Kidney (tissue), 13 donors: ENCODE measurements at regions not wholly inside any gene's neighbourhood (a gene's known extent, or its start where the extent isn't known, plus 50 kb on each side); places are given as distances from the start of the nearest gene placed in this dataset.

Source experiments
- DNase-seq, 5 donors: peaks; one replicate each; pipeline ENCODE4 v3.0.0-alpha.2; 2013 to 2020
- FAIRE-seq: peaks from 2 replicates; lab custom pipeline; 2012; peaks lifted over from hg19 to GRCh38; lab: Jason Lieb, UNC
- H3K27ac ChIP-seq, 2 donors: one replicate each; pipeline ENCODE4 v1.7.0; 2013; ENCODE audit warnings: low read depth in 2 of 2, low read length in 2 of 2, inconsistent platforms in 1 of 2
- H3K27me3 ChIP-seq: one replicate; pipeline ENCODE4 v1.7.1; 2013; ENCODE audit warnings: low read length, inconsistent platforms; ENCODE audit not compliant: control insufficient read depth, insufficient read depth
- H3K36me3 ChIP-seq, 3 donors: one replicate each; pipeline versions ENCODE4 v1.7.0 to v1.7.1; 2013; ENCODE audit warnings: low read length in 3 of 3, control low read depth in 1 of 3, inconsistent platforms in 1 of 3; ENCODE audit not compliant: insufficient read depth in 3 of 3, control insufficient read depth in 2 of 3
- H3K4me1 ChIP-seq, 3 donors: one replicate each; pipeline versions ENCODE4 v1.7.0 to v1.7.1; 2013; ENCODE audit warnings: low read length in 3 of 3, inconsistent platforms in 1 of 3, low read depth in 1 of 3; ENCODE audit not compliant: control insufficient read depth in 2 of 3, insufficient read depth in 2 of 3
- H3K4me3 ChIP-seq, 3 donors: one replicate each; pipeline versions ENCODE4 v1.7.0 to v1.8.1; 2013; ENCODE audit warnings: low read length in 3 of 3, control low read depth in 1 of 3, inconsistent platforms in 1 of 3
- H3K9ac ChIP-seq, 3 donors: one replicate each; pipeline versions ENCODE4 v1.7.0 to v1.7.1; 2013; ENCODE audit warnings: low read length in 3 of 3, control low read depth in 1 of 3, inconsistent platforms in 1 of 3
- H3K9me3 ChIP-seq, 3 donors: one replicate each; pipeline versions ENCODE4 v1.7.0 to v1.7.1; 2013; ENCODE audit warnings: low read length in 3 of 3, control low read depth in 1 of 3, inconsistent platforms in 1 of 3; ENCODE audit not compliant: control insufficient read depth in 2 of 3, insufficient read depth in 1 of 3
- intact Hi-C: fragments of 100-400 bp; cut with DNase I; formaldehyde crosslinking; loops from one replicate; pipeline ENCODE4 v1.11.1; 2022
- TF ChIP-seq, protein P1 (sequence below): IDR thresholded peaks from 3 replicates; pipeline ENCODE4 v1.5.1; 2012; ENCODE audit warnings: mild to moderate bottlenecking, moderate library complexity, borderline replicate concordance; ENCODE audit not compliant: insufficient read depth; ENCODE audit errors: extremely low read depth
- donor health status: control.
- donor health status: control.
- donor health status: control.
- donor health status: control.
- donor health status: control.
- donor health status: DM: yes; HTN: yes; CAD: no.
- donor health status: Normal renal cell carcinoma (clear cell type).

DNA sequence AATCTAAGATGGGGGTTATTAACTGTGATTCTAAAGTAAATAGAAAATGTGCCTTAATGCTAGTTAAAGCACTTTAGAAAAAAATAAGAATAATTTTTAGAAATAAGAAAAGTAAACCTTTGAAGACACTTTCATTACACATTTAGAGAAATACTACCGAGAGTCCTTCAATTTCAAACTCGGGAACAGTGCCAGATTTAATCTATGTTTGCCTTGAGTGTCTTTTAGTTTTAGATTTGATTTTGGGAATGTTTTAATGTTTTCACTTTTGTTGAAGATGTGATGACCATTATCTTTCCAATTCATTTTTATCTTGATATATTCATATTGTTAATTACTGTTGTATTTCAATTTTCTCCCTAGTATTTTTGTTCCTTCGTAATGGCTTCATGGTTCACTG is 592.7 kb upstream of the MGMT start:
- Histone ChIP-seq H3K9ac (no peak overlapping the region), H3K9me3 (no peaks in the 10 kb centered on the region), H3K36me3 (no peaks in the 10 kb centered on the region), H3K4me1 (peaks cover 0 to 6% (median 0%) of the 10 kb centered on the region in 3 donors), H3K4me3 (no peak overlapping the region), H3K27me3 (no peaks in the 10 kb centered on the region), H3K27ac (no peak overlapping the region)
- no peak for DNase-seq
- intact Hi-C loops = no loop called here
- TF ChIP-seq, protein P1, sequence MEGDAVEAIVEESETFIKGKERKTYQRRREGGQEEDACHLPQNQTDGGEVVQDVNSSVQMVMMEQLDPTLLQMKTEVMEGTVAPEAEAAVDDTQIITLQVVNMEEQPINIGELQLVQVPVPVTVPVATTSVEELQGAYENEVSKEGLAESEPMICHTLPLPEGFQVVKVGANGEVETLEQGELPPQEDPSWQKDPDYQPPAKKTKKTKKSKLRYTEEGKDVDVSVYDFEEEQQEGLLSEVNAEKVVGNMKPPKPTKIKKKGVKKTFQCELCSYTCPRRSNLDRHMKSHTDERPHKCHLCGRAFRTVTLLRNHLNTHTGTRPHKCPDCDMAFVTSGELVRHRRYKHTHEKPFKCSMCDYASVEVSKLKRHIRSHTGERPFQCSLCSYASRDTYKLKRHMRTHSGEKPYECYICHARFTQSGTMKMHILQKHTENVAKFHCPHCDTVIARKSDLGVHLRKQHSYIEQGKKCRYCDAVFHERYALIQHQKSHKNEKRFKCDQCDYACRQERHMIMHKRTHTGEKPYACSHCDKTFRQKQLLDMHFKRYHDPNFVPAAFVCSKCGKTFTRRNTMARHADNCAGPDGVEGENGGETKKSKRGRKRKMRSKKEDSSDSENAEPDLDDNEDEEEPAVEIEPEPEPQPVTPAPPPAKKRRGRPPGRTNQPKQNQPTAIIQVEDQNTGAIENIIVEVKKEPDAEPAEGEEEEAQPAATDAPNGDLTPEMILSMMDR = no peak
- FAIRE-seq = no peak

DNA sequence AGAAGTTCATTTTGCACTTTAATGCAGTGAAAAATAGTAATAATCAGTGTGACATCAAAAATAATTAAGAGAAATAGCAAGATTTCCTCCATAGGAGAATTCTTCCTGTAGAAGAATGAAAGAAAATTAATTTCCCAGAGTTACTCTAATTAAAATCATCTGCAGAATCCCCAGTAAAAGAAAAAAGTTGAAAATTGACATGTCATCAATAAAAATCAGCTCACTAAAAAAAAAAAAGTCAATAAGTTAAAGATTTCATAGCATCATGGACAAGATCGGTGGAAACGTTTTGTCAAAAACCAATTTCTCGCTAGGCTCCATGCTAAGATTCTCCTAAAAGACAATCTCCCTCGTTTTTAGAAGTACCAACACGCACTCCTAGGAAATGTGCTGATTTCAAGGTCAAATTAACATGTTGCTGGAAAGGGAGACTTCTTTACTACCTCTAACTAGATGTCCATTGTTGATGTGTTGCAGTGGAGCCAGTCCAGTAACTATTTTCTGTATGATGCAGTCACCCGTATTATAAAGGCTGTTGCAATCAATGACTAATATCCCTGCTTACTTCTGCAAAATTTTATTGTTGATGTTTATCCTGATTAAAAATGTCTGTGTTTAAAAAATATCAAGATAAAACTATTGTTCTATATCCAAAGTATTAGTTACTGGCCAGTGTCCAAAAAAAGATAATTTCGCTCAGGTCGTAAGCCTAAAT is 591.9 kb upstream of the MGMT start:
- Histone ChIP-seq H3K4me3 (no peak overlapping the region), H3K4me1 (peaks cover 0 to 6% (median 0%) of the 10 kb centered on the region in 3 donors), H3K27me3 (no peaks in the 10 kb centered on the region), H3K9ac (no peak overlapping the region), H3K9me3 (no peaks in the 10 kb centered on the region), H3K27ac (no peak overlapping the region), H3K36me3 (no peaks in the 10 kb centered on the region)
- DNase-seq (peak in 1 of 5 donors; percentile 4), FAIRE-seq (no peak)
- TF ChIP-seq, protein P1 = no peak
- intact Hi-C loops = no loop called here

DNA sequence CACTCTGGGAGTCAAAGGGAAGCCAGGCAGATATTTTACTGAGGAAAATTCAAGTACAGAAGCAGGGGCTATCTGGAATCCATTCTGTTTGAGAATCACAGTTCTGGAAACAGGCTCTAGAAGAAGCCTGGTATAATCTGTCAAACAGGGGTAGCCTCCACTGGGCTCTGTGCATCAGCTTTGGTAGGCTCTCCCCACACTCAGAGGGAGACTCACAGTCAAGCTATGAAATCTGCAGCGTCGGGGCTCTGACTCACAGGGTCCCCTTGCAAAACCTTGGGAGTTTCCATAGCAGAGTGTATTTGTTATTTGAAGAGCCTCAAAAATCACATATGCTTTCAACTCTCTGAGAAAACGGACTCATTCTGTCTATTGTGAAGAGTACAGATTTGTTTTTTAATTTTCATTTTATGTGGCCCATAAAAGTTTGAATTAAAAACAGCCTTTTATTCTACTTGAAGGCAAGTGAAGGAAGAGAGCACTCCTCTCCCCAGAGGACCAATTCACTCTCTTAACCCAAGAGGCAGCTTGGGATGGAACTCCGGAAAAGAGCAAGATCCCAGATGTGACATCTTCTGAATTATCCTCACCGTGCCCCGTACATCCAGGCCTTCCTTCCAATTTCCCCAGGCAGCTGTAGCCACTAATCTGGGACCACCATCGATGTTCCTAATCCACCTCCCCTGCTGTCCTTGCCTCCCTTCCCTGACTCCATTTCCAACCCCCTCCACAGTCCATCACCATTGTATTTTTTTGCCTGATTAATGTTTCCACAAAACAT is 590.9 kb upstream of the MGMT start:
- Histone ChIP-seq H3K36me3 (no peaks in the 10 kb centered on the region), H3K27me3 (no peaks in the 10 kb centered on the region), H3K9me3 (no peaks in the 10 kb centered on the region), H3K9ac (no peak overlapping the region), H3K27ac (no peak overlapping the region), H3K4me3 (no peak overlapping the region), H3K4me1 (peaks cover 0 to 6% (median 0%) of the 10 kb centered on the region in 3 donors)
- FAIRE-seq = no peak
- intact Hi-C loops = no loop called here
- peak in 1 of 5 donors; percentile 8 for DNase-seq
- TF ChIP-seq, protein P1 = no peak
